Fibroblast of lung (primary cell): ENCODE measurements at regions not wholly inside any gene's neighbourhood (a gene's known extent, or its start where the extent isn't known, plus 50 kb on each side); places are given as distances from the start of the nearest gene placed in this dataset.
A peak's percentile ranks its signal among the peaks of the same experiment; 100 is the strongest.
"Not testable (repeated sequence)": the region's sequence is repeated elsewhere in the genome, so short reads cannot be mapped to it uniquely, and the experiment has no call there.

Experiments
- DNase-seq, 2 donors: peaks; one replicate each; pipeline versions ENCODE4 v3.0.0 to v3.0.0-alpha.2; 2010; ENCODE audit warnings: low read depth in 2 of 2
- H2AFZ ChIP-seq: 2 replicates; pipeline ENCODE4 v1.5.1; 2012; ENCODE audit warnings: low read length, control low read depth, inconsistent platforms
- H3K27ac ChIP-seq: 2 replicates; pipeline ENCODE4 v1.5.1; 2011; ENCODE audit warnings: low read length, control low read depth; ENCODE audit not compliant: insufficient read depth
- H3K27me3 ChIP-seq: 2 replicates; pipeline ENCODE4 v1.5.1; 2011; ENCODE audit warnings: mild to moderate bottlenecking, low read length; ENCODE audit not compliant: control insufficient read depth, insufficient read depth
- H3K36me3 ChIP-seq: 2 replicates; pipeline ENCODE4 v1.5.1; 2011; ENCODE audit warnings: low read length; ENCODE audit not compliant: control insufficient read depth, insufficient read depth
- H3K4me1 ChIP-seq: 2 replicates; pipeline ENCODE4 v1.5.1; 2011; ENCODE audit warnings: low read length; ENCODE audit not compliant: control insufficient read depth, insufficient read depth; ENCODE audit errors: extremely low read depth
- H3K4me2 ChIP-seq: 2 replicates; pipeline ENCODE4 v1.5.1; 2011; ENCODE audit warnings: low read length, control low read depth; ENCODE audit not compliant: insufficient read depth; ENCODE audit errors: extremely low read depth
- H3K4me3 ChIP-seq, 4 experiments: fragments of 200-600 bp in 1 of 4; sonication (generic) in 1 of 4; replicated peaks in 1 of 4; 2 replicates each; pipeline ENCODE4 v1.5.1; 2011 to 2016; ENCODE audit warnings: low read length in 4 of 4, low read depth in 3 of 4, mild to moderate bottlenecking in 3 of 4, control low read depth in 2 of 4, inconsistent platforms in 1 of 4, mixed read lengths in 1 of 4; ENCODE audit not compliant: insufficient read depth in 1 of 4; ENCODE audit errors: control extremely low read depth in 1 of 4
- H3K79me2 ChIP-seq: 2 replicates; pipeline ENCODE4 v1.5.1; 2012; ENCODE audit warnings: mild to moderate bottlenecking, low read length, inconsistent platforms; ENCODE audit not compliant: control insufficient read depth, insufficient read depth
- H3K9ac ChIP-seq: 2 replicates; pipeline ENCODE4 v1.5.1; 2011; ENCODE audit warnings: mild to moderate bottlenecking, low read length, control low read depth; ENCODE audit not compliant: insufficient read depth
- H3K9me3 ChIP-seq: 2 replicates; pipeline ENCODE4 v1.5.1; 2012; ENCODE audit warnings: low read depth, low read length; ENCODE audit not compliant: control insufficient read depth, insufficient read depth
- H4K20me1 ChIP-seq: 2 replicates; pipeline ENCODE4 v1.5.1; 2011; ENCODE audit warnings: low read length; ENCODE audit not compliant: control insufficient read depth, insufficient read depth; ENCODE audit errors: extremely low read depth
- CTCF ChIP-seq, 2 donors: IDR thresholded peaks in 1 of 2; conservative IDR thresholded peaks in 1 of 2; 1 replicate in 1 of 2; 2 replicates in 1 of 2; pipeline ENCODE4 v1.5.1; 2011 to 2012; ENCODE audit warnings: low read length in 2 of 2, control low read depth in 1 of 2, inconsistent platforms in 1 of 2, low read depth in 1 of 2, mild to moderate bottlenecking in 1 of 2
- EZH2 ChIP-seq: IDR thresholded peaks from 2 replicates; pipeline ENCODE4 v1.5.1; 2012; ENCODE audit warnings: low read length, control low read depth, mild to moderate bottlenecking; ENCODE audit errors: missing control alignments

GRCh38 chr12:27863839-27864238, 83.8 kb upstream of the MANSC4 start:
- TF ChIP-seq EZH2 (no peak), CTCF (conservative IDR thresholded peaks at IDR 0.05 in 1 of 2, IDR thresholded peaks at IDR 0.05 in 1 of 2; ENCODE audit: low read depth in 1 of 2, low read length in 2 of 2) (no peak)
- Histone ChIP-seq H3K36me3 (no peaks in the 10 kb centered on the region), H3K27ac (no peak overlapping the region), H3K4me1 (peaks cover 4% of the 10 kb centered on the region), H3K79me2 (no peaks in the 10 kb centered on the region), H4K20me1 (no peaks in the 10 kb centered on the region), H3K4me3 (no peak overlapping the region), H3K4me2 (no peak overlapping the region), H3K27me3 (no peaks in the 10 kb centered on the region), H2AFZ (no peak overlapping the region), H3K9me3 (no peaks in the 10 kb centered on the region), H3K9ac (no peak overlapping the region)
- no peak for DNase-seq

GRCh38 chr12:27861428-27862167, 81.6 kb upstream of the MANSC4 start:
- Histone ChIP-seq H3K9me3 (no peaks in the 10 kb centered on the region), H2AFZ (no peak overlapping the region), H3K79me2 (no peaks in the 10 kb centered on the region), H3K4me1 (peaks cover 2% of the 10 kb centered on the region), H3K27me3 (no peaks in the 10 kb centered on the region), H3K4me3 (no peak overlapping the region), H3K9ac (no peak overlapping the region), H4K20me1 (no peaks in the 10 kb centered on the region), H3K4me2 (no peak overlapping the region), H3K36me3 (no peaks in the 10 kb centered on the region), H3K27ac (no peak overlapping the region)
- peak in 1 of 2 donors; percentile 86 for DNase-seq
- TF ChIP-seq CTCF (conservative IDR thresholded peaks at IDR 0.05 in 1 of 2, IDR thresholded peaks at IDR 0.05 in 1 of 2; ENCODE audit: low read depth in 1 of 2, low read length in 2 of 2) (no peak), EZH2 (no peak)

GRCh38 chr12:27859648-27860047, 79.6 kb upstream of the MANSC4 start:
- H2AFZ ChIP-seq: no peak overlapping the region
- peak in 1 of 2 donors; percentile 15 for DNase-seq
- no peak overlapping the region for H3K4me2 ChIP-seq
- no peak overlapping the region for H3K27ac ChIP-seq
- TF ChIP-seq CTCF (conservative IDR thresholded peaks at IDR 0.05 in 1 of 2, IDR thresholded peaks at IDR 0.05 in 1 of 2; ENCODE audit: low read depth in 1 of 2, low read length in 2 of 2) (no peak), EZH2 (no peak)
- no peaks in the 10 kb centered on the region for H3K4me1 ChIP-seq
- no peak overlapping the region for H3K4me3 ChIP-seq
- H3K36me3 ChIP-seq: no peaks in the 10 kb centered on the region
- no peaks in the 10 kb centered on the region for H3K79me2 ChIP-seq
- H3K27me3 ChIP-seq: no peaks in the 10 kb centered on the region
- no peak overlapping the region for H3K9ac ChIP-seq
- H4K20me1 ChIP-seq: no peaks in the 10 kb centered on the region
- H3K9me3 ChIP-seq: no peaks in the 10 kb centered on the region

GRCh38 chr12:27857006-27857405, 77.0 kb upstream of the MANSC4 start:
- H3K9me3 ChIP-seq, H3K4me2 ChIP-seq, H3K79me2 ChIP-seq, H3K27ac ChIP-seq, DNase-seq, H3K4me1 ChIP-seq, H4K20me1 ChIP-seq, H3K27me3 ChIP-seq, H3K9ac ChIP-seq, H3K36me3 ChIP-seq, H3K4me3 ChIP-seq, H2AFZ ChIP-seq: not testable (repeated sequence)
